Transverse colon (tissue), 4 donors: ENCODE measurements at regions not wholly inside any gene's neighbourhood (a gene's known extent, or its start where the extent isn't known, plus 50 kb on each side); places are given as distances from the start of the nearest gene placed in this dataset.

Source experiments
- CTCF ChIP-seq, 5 experiments: fragments of 200-600 bp in 3 of 5; fragments of 450-650 bp in 2 of 5; sonication (generic) in 3 of 5; IDR thresholded peaks; 1 replicate in 2 of 5; 2 replicates in 3 of 5; pipeline ENCODE4 v1.5.1; 2016 to 2017; ENCODE audit warnings: antibody characterized with exemption in 5 of 5, inconsistent platforms in 3 of 5, mild to moderate bottlenecking in 2 of 5, moderate library complexity in 1 of 5
- POLR2A ChIP-seq: fragments of 450-650 bp; IDR thresholded peaks from one replicate; pipeline ENCODE4 v1.6.1; 2016; ENCODE audit warnings: antibody characterized with exemption, mild to moderate bottlenecking, moderate library complexity
- POLR2AphosphoS5 ChIP-seq, 3 donors: sonication (generic); formaldehyde crosslinking; IDR thresholded peaks; one replicate each; pipeline ENCODE4 v1.6.1; 2016; ENCODE audit warnings: antibody characterized with exemption in 3 of 3

GRCh38 chr11:122344215-122344614 is 228.2 kb upstream of the BLID start:
- TF ChIP-seq CTCF (IDR thresholded peaks at IDR 0.05) = no peak
- TF ChIP-seq POLR2AphosphoS5 (IDR thresholded peaks at IDR 0.05) = no peak
- no peak for TF ChIP-seq POLR2A
